GM21723 (cell line): ENCODE measurements at regions not wholly inside any gene's neighbourhood (a gene's known extent, or its start where the extent isn't known, plus 50 kb on each side); places are given as distances from the start of the nearest gene placed in this dataset.

Source experiments
- ATAC-seq: cut with Tn5 transposase; IDR thresholded peaks from one replicate; pipeline ENCODE4 v1.9.1; 2021; ENCODE audit warnings: mild to moderate bottlenecking, moderate library complexity; ENCODE audit not compliant: unreplicated experiment

- ATAC-seq, result no peak
Observed at GRCh38 chr2:18384242-18384641, 176.2 kb downstream of the RDH14 start.

GRCh38 chr2:18381386-18381785 is 179.1 kb downstream of the RDH14 start:
- no peak for ATAC-seq

- ATAC-seq, result no peak
Observed at GRCh38 chr2:18380321-18380720, 180.1 kb downstream of the RDH14 start.

GRCh38 chr2:18379870-18380269 is 180.6 kb downstream of the RDH14 start:
- ATAC-seq, result no peak

GRCh38 chr2:18378020-18378653 is 182.3 kb downstream of the RDH14 start:
- ATAC-seq, result peak; percentile 71

- no peak for ATAC-seq
Observed at GRCh38 chr2:18376936-18377335, 183.5 kb downstream of the RDH14 start.

GRCh38 chr2:18373664-18374063 is 186.8 kb downstream of the RDH14 start:
- ATAC-seq, result no peak

GRCh38 chr2:18373081-18373480 is 187.4 kb downstream of the RDH14 start:
- no peak for ATAC-seq

- ATAC-seq, result no peak
Observed at GRCh38 chr2:18372641-18373040, 187.8 kb downstream of the RDH14 start.

GRCh38 chr2:18369760-18370159 is 190.7 kb downstream of the RDH14 start:
- no peak for ATAC-seq

GRCh38 chr2:18368008-18368407 is 192.4 kb downstream of the RDH14 start:
- no peak for ATAC-seq

- no peak for ATAC-seq
Observed at GRCh38 chr2:18365342-18365741, 195.1 kb downstream of the RDH14 start.

- ATAC-seq, result no peak
Observed at GRCh38 chr2:18363348-18363747, 197.1 kb downstream of the RDH14 start.

GRCh38 chr2:18362696-18363095 is 197.8 kb downstream of the RDH14 start:
- no peak for ATAC-seq

GRCh38 chr2:18357537-18357936 is 202.9 kb downstream of the RDH14 start:
- no peak for ATAC-seq

- ATAC-seq, result no peak
Observed at GRCh38 chr2:18356676-18357075, 203.8 kb downstream of the RDH14 start.

GRCh38 chr2:18349421-18349820 is 211.0 kb downstream of the RDH14 start:
- no peak for ATAC-seq

- no peak for ATAC-seq
Observed at GRCh38 chr2:18346874-18347273, 213.6 kb downstream of the RDH14 start.

GRCh38 chr2:18346344-18346743 is 214.1 kb downstream of the RDH14 start:
- no peak for ATAC-seq

GRCh38 chr2:18345848-18346247 is 214.6 kb downstream of the RDH14 start:
- no peak for ATAC-seq

GRCh38 chr2:18342901-18343300 is 217.6 kb downstream of the RDH14 start:
- no peak for ATAC-seq

- no peak for ATAC-seq
Observed at GRCh38 chr2:18339326-18339725, 221.1 kb downstream of the RDH14 start.

GRCh38 chr2:18336975-18337374 is 223.5 kb downstream of the RDH14 start:
- ATAC-seq, result no peak
